Loucy (cell line): ENCODE measurements at regions not wholly inside any gene's neighbourhood (a gene's known extent, or its start where the extent isn't known, plus 50 kb on each side); places are given as distances from the start of the nearest gene placed in this dataset.

Experiments
- H2AFZ ChIP-seq: fragments of 200-600 bp; sonication (generic); 2 replicates; pipeline ENCODE4 v1.6.0; 2016; ENCODE audit warnings: antibody characterized with exemption, mild to moderate bottlenecking, low read length, moderate library complexity
- H3F3A ChIP-seq: fragments of 200-600 bp; 2 replicates; pipeline ENCODE4 v1.6.0; 2016; ENCODE audit warnings: antibody characterized with exemption, low read depth, mild to moderate bottlenecking
- H3K27me3 ChIP-seq: fragments of 200-600 bp; sonication (generic); 2 replicates; pipeline ENCODE4 v1.6.1; 2014; ENCODE audit warnings: low read length, mild to moderate bottlenecking; ENCODE audit not compliant: insufficient read depth, poor library complexity, severe bottlenecking
- H3K36me3 ChIP-seq: fragments of 200-600 bp; sonication (generic); 2 replicates; pipeline ENCODE4 v1.6.1; 2016; ENCODE audit warnings: low read length; ENCODE audit not compliant: insufficient read depth
- H3K4me1 ChIP-seq: fragments of 200-600 bp; sonication (generic); 2 replicates; pipeline ENCODE4 v1.5.1; 2014; ENCODE audit warnings: low read length, mild to moderate bottlenecking; ENCODE audit not compliant: insufficient read depth, poor library complexity, severe bottlenecking
- H3K4me2 ChIP-seq: fragments of 200-600 bp; sonication (generic); 2 replicates; pipeline ENCODE4 v1.6.0; 2014; ENCODE audit warnings: antibody characterized with exemption, low read length, low read depth, mild to moderate bottlenecking; ENCODE audit not compliant: poor library complexity, severe bottlenecking
- H3K4me3 ChIP-seq: fragments of 200-600 bp; sonication (generic); 2 replicates; pipeline ENCODE4 v1.5.1; 2014; ENCODE audit warnings: low read length, mild to moderate bottlenecking, mixed read lengths; ENCODE audit not compliant: poor library complexity, severe bottlenecking
- H3K79me2 ChIP-seq: fragments of 200-600 bp; sonication (generic); 2 replicates; pipeline ENCODE4 v1.6.1; 2014; ENCODE audit warnings: low read length; ENCODE audit not compliant: insufficient read depth
- H3K9ac ChIP-seq: fragments of 200-600 bp; sonication (generic); 2 replicates; pipeline ENCODE4 v1.6.0; 2014; ENCODE audit warnings: mild to moderate bottlenecking, low read depth, low read length, moderate library complexity; ENCODE audit not compliant: poor library complexity, severe bottlenecking
- H3K9me2 ChIP-seq: fragments of 200-600 bp; sonication (generic); replicated peaks from 2 replicates; pipeline ENCODE4 v1.6.1; 2016; ENCODE audit warnings: low read depth, low read length, mixed read lengths
- H3K9me3 ChIP-seq: fragments of 200-600 bp; sonication (generic); 2 replicates; pipeline ENCODE4 v1.6.1; 2014; ENCODE audit warnings: mild to moderate bottlenecking, antibody characterized with exemption, low read length, low read depth; ENCODE audit not compliant: insufficient read depth
- H4K20me1 ChIP-seq: fragments of 200-600 bp; sonication (generic); 2 replicates; pipeline ENCODE4 v1.6.0; 2014; ENCODE audit warnings: antibody characterized with exemption, low read length, mild to moderate bottlenecking; ENCODE audit not compliant: insufficient read depth, poor library complexity, severe bottlenecking
- EZH2phosphoT487 ChIP-seq: fragments of 200-600 bp; IDR thresholded peaks from 2 replicates; pipeline ENCODE4 v1.6.1; 2018; ENCODE audit warnings: antibody characterized with exemption, mild to moderate bottlenecking, moderate library complexity, borderline replicate concordance
- TF ChIP-seq, protein P1 (sequence below): fragments of 200-600 bp; sonication (generic); conservative IDR thresholded peaks from 2 replicates; pipeline ENCODE4 v1.5.1; 2014; ENCODE audit warnings: mild to moderate bottlenecking, antibody characterized with exemption, low read length

DNA sequence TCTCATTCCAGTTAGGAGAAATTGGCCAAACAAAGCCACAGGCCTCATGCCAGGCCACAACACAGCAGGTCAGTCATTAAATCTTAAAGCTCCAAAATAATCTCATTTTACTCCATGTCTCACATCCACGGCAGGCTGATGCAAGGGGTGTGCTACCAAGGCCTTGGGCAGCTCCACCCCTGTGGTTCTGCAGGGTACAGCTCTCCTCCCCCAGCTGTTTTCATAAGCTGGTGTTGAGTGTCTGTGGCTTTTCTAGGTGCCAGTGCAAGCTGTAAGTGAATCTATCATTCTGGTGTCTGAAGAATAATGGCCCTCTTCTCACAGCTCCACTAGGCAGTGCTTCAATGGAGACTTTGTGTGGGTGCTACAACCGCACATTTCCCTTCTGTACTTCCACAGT, 949.2 kb downstream of the TECRL start:
- H3K9me2 ChIP-seq: no peaks in the 10 kb centered on the region
- H3K4me3 ChIP-seq: no peak overlapping the region
- H3K36me3 ChIP-seq: no peaks in the 10 kb centered on the region
- H3K9ac ChIP-seq: no peak overlapping the region
- no peak overlapping the region for H2AFZ ChIP-seq
- H3K4me2 ChIP-seq: no peak overlapping the region
- H4K20me1 ChIP-seq: no peaks in the 10 kb centered on the region
- H3K79me2 ChIP-seq: no peaks in the 10 kb centered on the region
- no peaks in the 10 kb centered on the region for H3K27me3 ChIP-seq
- H3F3A ChIP-seq: no peaks in the 10 kb centered on the region
- no peak for TF ChIP-seq EZH2phosphoT487
- TF ChIP-seq, protein P1, sequence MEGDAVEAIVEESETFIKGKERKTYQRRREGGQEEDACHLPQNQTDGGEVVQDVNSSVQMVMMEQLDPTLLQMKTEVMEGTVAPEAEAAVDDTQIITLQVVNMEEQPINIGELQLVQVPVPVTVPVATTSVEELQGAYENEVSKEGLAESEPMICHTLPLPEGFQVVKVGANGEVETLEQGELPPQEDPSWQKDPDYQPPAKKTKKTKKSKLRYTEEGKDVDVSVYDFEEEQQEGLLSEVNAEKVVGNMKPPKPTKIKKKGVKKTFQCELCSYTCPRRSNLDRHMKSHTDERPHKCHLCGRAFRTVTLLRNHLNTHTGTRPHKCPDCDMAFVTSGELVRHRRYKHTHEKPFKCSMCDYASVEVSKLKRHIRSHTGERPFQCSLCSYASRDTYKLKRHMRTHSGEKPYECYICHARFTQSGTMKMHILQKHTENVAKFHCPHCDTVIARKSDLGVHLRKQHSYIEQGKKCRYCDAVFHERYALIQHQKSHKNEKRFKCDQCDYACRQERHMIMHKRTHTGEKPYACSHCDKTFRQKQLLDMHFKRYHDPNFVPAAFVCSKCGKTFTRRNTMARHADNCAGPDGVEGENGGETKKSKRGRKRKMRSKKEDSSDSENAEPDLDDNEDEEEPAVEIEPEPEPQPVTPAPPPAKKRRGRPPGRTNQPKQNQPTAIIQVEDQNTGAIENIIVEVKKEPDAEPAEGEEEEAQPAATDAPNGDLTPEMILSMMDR: no peak
- H3K4me1 ChIP-seq: no peaks in the 10 kb centered on the region
- no peaks in the 10 kb centered on the region for H3K9me3 ChIP-seq

GRCh38 chr4:63459329-63459728, 949.9 kb downstream of the TECRL start:
- H2AFZ ChIP-seq: no peak overlapping the region
- H3K9me3 ChIP-seq: no peaks in the 10 kb centered on the region
- H3K4me3 ChIP-seq: no peak overlapping the region
- H3K9ac ChIP-seq: no peak overlapping the region
- H3F3A ChIP-seq: no peaks in the 10 kb centered on the region
- no peaks in the 10 kb centered on the region for H3K4me1 ChIP-seq
- H3K4me2 ChIP-seq: no peak overlapping the region
- no peaks in the 10 kb centered on the region for H3K9me2 ChIP-seq
- no peaks in the 10 kb centered on the region for H3K79me2 ChIP-seq
- no peaks in the 10 kb centered on the region for H4K20me1 ChIP-seq
- H3K36me3 ChIP-seq: no peaks in the 10 kb centered on the region
- no peak for TF ChIP-seq EZH2phosphoT487
- TF ChIP-seq, protein P1: no peak
- H3K27me3 ChIP-seq: no peaks in the 10 kb centered on the region

DNA sequence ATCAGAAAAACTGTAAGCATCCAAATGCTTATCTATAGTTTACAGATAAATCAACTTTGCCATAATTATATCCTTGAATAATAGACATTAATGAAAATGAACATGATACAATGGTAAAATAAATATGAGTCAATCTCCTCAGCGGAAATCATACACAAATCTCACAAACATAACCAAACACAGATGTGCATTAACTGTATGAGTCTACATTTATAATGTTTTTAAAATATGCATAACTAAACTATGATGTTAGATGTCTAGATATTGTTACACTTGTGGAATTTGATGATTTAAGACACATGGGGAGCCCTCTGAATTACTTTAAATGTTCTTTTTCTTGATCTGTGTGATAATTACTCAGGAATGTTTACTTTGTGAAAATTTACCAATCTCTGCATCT, 951.2 kb downstream of the TECRL start:
- Histone ChIP-seq H3K9ac (no peak overlapping the region), H3K9me2 (no peaks in the 10 kb centered on the region), H3K4me2 (no peak overlapping the region), H3K4me3 (no peak overlapping the region), H3K27me3 (no peaks in the 10 kb centered on the region), H4K20me1 (no peaks in the 10 kb centered on the region), H3K9me3 (no peaks in the 10 kb centered on the region), H3K36me3 (no peaks in the 10 kb centered on the region), H3F3A (no peaks in the 10 kb centered on the region), H3K79me2 (no peaks in the 10 kb centered on the region), H3K4me1 (no peaks in the 10 kb centered on the region), H2AFZ (no peak overlapping the region)
- no peak for TF ChIP-seq EZH2phosphoT487
- TF ChIP-seq, protein P1: no peak
